Esophagus squamous epithelium (tissue), 5 donors: ENCODE measurements at regions not wholly inside any gene's neighbourhood (a gene's known extent, or its start where the extent isn't known, plus 50 kb on each side); places are given as distances from the start of the nearest gene placed in this dataset.
A peak's percentile ranks its signal among the peaks of the same experiment; 100 is the strongest.

Experiments used
- DNase-seq: peaks from one replicate; lab custom pipeline; 2025; lab: John Stamatoyannopoulos, UW
- H3K27ac ChIP-seq, 4 donors: fragments of 200-600 bp; sonication (generic); one replicate each; pipeline ENCODE4 v1.5.1; 2016 to 2019; ENCODE audit warnings: mild to moderate bottlenecking in 1 of 4
- H3K27me3 ChIP-seq, 4 donors: fragments of 200-600 bp; sonication (generic); 1 replicate in 3 of 4; 2 replicates in 1 of 4; pipeline versions ENCODE4 v1.5.1 to v1.6.0; 2017 to 2021; ENCODE audit warnings: antibody characterized with exemption in 1 of 4
- H3K36me3 ChIP-seq, 3 donors: fragments of 200-600 bp; sonication (generic); one replicate each; pipeline ENCODE4 v1.5.1; 2016 to 2019
- H3K4me1 ChIP-seq, 3 donors: fragments of 200-600 bp; sonication (generic); one replicate each; pipeline ENCODE4 v1.5.1; 2017 to 2019
- H3K4me3 ChIP-seq, 4 donors: fragments of 200-600 bp; sonication (generic); 1 replicate in 3 of 4; 2 replicates in 1 of 4; pipeline ENCODE4 v1.5.1; 2016 to 2019; ENCODE audit warnings: mild to moderate bottlenecking in 2 of 4, moderate library complexity in 1 of 4
- H3K9me3 ChIP-seq, 3 donors: fragments of 200-600 bp; sonication (generic); one replicate each; pipeline ENCODE4 v1.5.1; 2016 to 2019
- POLR2A ChIP-seq, 4 donors: fragments of 450-650 bp; IDR thresholded peaks; one replicate each; pipeline ENCODE4 v1.6.1; 2017; ENCODE audit warnings: antibody characterized with exemption in 4 of 4, mild to moderate bottlenecking in 4 of 4, moderate library complexity in 3 of 4
- WGBS, 2 donors: methylation state at CpG; one replicate each; pipeline ENCODE4 v1.1.5; 2018; 5-methylcytosine and 5-hydroxymethylcytosine counted together
- intact Hi-C: fragments of 100-400 bp; cut with DNase I; formaldehyde crosslinking; loops from one replicate; pipeline ENCODE4 v1.15.0; 2022
- TF ChIP-seq, protein P1 (sequence below), 6 experiments: fragments of 450-650 bp in 4 of 6; fragments of 200-600 bp in 2 of 6; sonication (generic) in 2 of 6; IDR thresholded peaks; one replicate each; pipeline ENCODE4 v1.5.1; 2016 to 2019; ENCODE audit warnings: antibody characterized with exemption in 6 of 6, mild to moderate bottlenecking in 4 of 6, moderate library complexity in 4 of 6
- donor health status: DM: yes; HTN: yes; CAD: no.

DNA sequence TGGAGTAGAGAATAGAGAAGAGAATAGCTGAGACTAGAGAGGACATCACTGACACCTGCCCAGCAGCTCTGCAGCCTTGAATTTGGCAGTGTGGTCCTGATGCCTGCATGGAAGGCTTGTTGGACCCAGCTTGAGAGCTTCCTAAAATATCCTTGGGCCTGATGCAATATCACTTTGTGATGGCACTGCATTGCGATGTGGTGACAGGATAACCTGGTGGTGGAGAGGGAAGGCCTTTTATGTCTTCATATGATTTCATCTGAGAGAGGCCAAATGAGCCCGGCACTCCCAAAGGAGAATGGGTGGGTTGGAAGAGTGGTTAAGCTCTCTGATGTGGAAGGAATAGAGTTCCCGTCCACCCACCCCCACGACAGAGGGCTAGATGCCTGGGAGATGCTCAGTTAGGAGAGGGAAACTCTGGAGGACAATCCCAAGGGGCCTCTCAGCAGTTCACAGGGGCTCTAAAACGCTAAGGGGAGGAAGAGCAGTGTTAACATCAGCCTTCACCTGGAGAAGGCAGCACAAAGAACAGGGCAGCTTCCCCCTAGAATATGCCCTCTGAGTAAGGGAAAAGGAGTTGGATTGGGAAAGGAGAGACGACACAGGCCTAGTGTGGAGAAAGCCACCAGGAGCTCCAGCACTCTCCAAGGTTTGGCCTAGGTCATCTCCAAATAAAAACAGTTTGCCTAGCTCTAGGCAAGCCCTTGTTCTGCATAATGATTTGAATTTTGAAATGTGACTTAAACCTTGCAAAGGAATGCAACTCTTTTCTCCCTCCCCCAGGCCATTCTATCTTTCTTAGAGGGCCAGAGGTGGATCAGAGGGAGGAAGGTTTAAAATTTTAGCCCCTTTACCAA lies 99.8 kb upstream of the SSBP2 start:
- no peaks in the 10 kb centered on the region for H3K9me3 ChIP-seq
- peaks cover 22 to 82% (median 37%) of the 10 kb centered on the region in 3 donors for H3K4me1 ChIP-seq
- intact Hi-C loops, result loop anchor here (2.0 to 5.0 kb wide), 2 partner anchors 63 to 100 kb away; partner anchors contain the start of gene SSBP2
- H3K27me3 ChIP-seq, result no peaks in the 10 kb centered on the region
- peak overlapping the region in 3 of 4 donors; percentile 45 to 73 (median 53) for H3K4me3 ChIP-seq
- H3K36me3 ChIP-seq, result no peaks in the 10 kb centered on the region
- WGBS, 2 donors, result 42 to 60% methylated on average over 5 to 6 of the region's 6 CpGs
- no peak for DNase-seq
- TF ChIP-seq POLR2A (IDR thresholded peaks at IDR 0.05), result no peak
- TF ChIP-seq, protein P1, sequence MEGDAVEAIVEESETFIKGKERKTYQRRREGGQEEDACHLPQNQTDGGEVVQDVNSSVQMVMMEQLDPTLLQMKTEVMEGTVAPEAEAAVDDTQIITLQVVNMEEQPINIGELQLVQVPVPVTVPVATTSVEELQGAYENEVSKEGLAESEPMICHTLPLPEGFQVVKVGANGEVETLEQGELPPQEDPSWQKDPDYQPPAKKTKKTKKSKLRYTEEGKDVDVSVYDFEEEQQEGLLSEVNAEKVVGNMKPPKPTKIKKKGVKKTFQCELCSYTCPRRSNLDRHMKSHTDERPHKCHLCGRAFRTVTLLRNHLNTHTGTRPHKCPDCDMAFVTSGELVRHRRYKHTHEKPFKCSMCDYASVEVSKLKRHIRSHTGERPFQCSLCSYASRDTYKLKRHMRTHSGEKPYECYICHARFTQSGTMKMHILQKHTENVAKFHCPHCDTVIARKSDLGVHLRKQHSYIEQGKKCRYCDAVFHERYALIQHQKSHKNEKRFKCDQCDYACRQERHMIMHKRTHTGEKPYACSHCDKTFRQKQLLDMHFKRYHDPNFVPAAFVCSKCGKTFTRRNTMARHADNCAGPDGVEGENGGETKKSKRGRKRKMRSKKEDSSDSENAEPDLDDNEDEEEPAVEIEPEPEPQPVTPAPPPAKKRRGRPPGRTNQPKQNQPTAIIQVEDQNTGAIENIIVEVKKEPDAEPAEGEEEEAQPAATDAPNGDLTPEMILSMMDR (IDR thresholded peaks at IDR 0.05), result no peak
- H3K27ac ChIP-seq, result peak overlapping the region; percentile 71 to 94 (median 86)

DNA sequence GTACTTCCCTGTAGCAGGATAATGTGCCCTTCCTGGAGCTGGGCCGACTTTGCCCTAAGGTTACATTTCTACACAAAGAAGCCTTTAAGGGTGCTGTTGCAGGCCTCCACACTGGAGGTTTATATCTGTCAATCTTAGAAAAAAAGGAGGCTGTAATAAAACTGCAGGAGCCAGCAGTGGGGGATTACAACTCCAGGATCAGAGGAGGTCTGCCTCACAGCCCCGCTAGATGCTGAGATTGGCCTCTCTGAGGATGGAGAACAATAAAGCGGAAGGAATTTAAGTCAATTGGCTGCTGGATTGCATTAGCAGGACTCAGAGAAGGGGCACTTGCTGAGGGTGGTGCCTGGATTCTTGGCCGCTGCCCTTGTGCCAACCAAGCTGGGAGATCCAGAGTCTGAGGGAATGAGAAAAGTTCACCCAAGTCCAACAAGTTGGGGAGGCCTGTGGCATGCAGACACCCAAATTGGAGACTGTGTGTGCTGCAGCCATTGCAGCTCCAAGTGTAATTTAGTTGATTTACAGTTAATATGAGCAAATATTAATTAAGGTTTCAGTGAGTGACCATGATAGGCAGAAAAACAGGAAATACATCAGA lies 99.0 kb upstream of the SSBP2 start:
- Histone ChIP-seq H3K27me3 (no peaks in the 10 kb centered on the region), H3K9me3 (no peaks in the 10 kb centered on the region), H3K4me1 (peaks cover 18 to 73% (median 34%) of the 10 kb centered on the region in 3 donors), H3K36me3 (no peaks in the 10 kb centered on the region), H3K27ac (peak overlapping the region in 3 of 4 donors; percentile 79 to 94 (median 92)), H3K4me3 (no peak overlapping the region)
- DNase-seq, result no peak
- TF ChIP-seq, protein P1 (IDR thresholded peaks at IDR 0.05), result no peak
- no peak for TF ChIP-seq POLR2A (IDR thresholded peaks at IDR 0.05)
- 98 to 100% methylated on average over 4 of the region's 4 CpGs for WGBS, 2 donors
- intact Hi-C loops, result loop anchor here (2.0 to 5.0 kb wide), 2 partner anchors 63 to 99 kb away; partner anchors contain the start of gene SSBP2

DNA sequence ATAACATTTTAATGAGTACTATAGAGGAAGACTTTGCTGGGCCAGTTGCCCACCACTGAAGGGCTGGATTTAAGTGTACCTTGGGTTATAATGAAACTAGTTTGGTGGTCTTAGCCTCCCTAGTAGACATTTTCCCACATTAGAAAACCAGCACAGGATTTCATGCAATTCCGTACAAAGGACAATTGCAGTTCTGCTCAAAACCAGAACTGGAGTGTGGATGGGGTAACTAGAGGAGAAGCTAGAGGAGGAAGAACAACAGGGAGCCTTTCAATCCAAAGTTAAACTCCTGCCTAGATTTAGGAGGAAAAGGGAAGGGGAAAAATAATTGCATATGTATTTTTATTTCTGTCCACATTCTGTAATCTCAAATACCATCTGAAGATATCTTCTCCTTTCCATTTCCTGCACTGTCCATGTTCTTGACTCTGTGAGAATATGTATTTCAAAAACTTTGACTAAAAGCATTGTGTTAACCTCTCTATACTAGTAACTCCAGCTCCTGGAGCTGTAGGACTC lies 97.5 kb upstream of the SSBP2 start:
- peaks cover 17 to 60% (median 34%) of the 10 kb centered on the region in 3 donors for H3K4me1 ChIP-seq
- no peak overlapping the region for H3K27ac ChIP-seq
- intact Hi-C loops, result no loop called here
- no peak for DNase-seq
- H3K9me3 ChIP-seq, result no peaks in the 10 kb centered on the region
- no peaks in the 10 kb centered on the region for H3K36me3 ChIP-seq
- no peak for TF ChIP-seq POLR2A (IDR thresholded peaks at IDR 0.05)
- TF ChIP-seq, protein P1 (IDR thresholded peaks at IDR 0.05), result no peak
- 6 to 50% methylated on average over 1 of the region's 1 CpG for WGBS, 2 donors
- H3K27me3 ChIP-seq, result no peaks in the 10 kb centered on the region
- no peak overlapping the region for H3K4me3 ChIP-seq

DNA sequence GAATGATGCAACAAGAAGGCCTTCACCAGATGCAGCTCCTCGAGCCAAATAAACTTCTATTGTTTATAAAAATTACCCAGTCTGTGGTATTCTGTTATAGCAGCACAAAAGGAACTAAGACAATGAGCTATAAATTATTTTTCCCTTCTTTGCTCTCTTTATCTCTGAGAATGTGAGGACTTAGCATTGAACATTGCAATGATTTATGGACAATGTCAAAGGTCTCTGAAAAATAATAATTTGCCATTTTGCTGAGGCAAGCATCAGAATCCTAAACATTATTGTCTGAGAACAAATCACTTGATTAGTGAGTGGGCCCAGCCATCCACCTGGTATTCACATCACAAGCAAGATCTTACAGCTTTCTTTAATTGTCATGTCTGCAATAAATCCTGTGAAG lies 95.4 kb upstream of the SSBP2 start:
- intact Hi-C loops, result no loop called here
- 43 to 55% methylated on average over 1 of the region's 1 CpG for WGBS, 2 donors
- Histone ChIP-seq H3K4me3 (no peak overlapping the region), H3K9me3 (no peaks in the 10 kb centered on the region), H3K36me3 (no peaks in the 10 kb centered on the region), H3K4me1 (peaks cover 11 to 53% (median 24%) of the 10 kb centered on the region in 3 donors), H3K27me3 (no peaks in the 10 kb centered on the region), H3K27ac (no peak overlapping the region)
- DNase-seq, result no peak
- TF ChIP-seq, protein P1 (IDR thresholded peaks at IDR 0.05), result no peak
- TF ChIP-seq POLR2A (IDR thresholded peaks at IDR 0.05), result no peak

DNA sequence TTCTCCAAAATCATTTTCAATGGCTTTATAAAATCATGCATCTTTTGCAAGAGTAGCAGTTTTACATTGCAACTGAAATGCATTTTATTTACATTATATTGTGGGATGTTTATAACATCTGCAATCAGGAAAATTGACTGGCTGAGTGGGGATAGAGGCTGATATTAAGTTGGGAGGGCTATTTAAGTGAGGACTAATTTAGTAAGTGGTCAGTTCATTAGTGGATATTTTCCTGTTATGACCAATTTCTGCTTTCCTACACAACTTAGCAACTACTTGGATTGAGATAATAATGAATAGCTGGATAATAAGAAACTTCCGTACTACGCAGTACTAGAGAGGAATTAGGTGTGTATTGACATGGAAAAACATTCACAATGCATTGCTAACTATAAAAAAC lies 92.9 kb upstream of the SSBP2 start:
- H3K27ac ChIP-seq, result no peak overlapping the region
- H3K4me1 ChIP-seq, result peaks cover 0 to 31% (median 9%) of the 10 kb centered on the region in 3 donors
- H3K4me3 ChIP-seq, result no peak overlapping the region
- no peak for DNase-seq
- WGBS, 2 donors, result 97% methylated on average over 2 of the region's 2 CpGs
- intact Hi-C loops, result no loop called here
- TF ChIP-seq POLR2A (IDR thresholded peaks at IDR 0.05), result no peak
- TF ChIP-seq, protein P1 (IDR thresholded peaks at IDR 0.05), result no peak
- no peaks in the 10 kb centered on the region for H3K27me3 ChIP-seq
- no peaks in the 10 kb centered on the region for H3K36me3 ChIP-seq
- no peaks in the 10 kb centered on the region for H3K9me3 ChIP-seq
